Hepatocyte (in vitro differentiated cells): ENCODE measurements at regions not wholly inside any gene's neighbourhood (a gene's known extent, or its start where the extent isn't known, plus 50 kb on each side); places are given as distances from the start of the nearest gene placed in this dataset.

Experiments
- DNase-seq: peaks from one replicate; pipeline ENCODE4 v3.0.0-alpha.2; 2016; ENCODE audit warnings: low spot score
- H2AFZ ChIP-seq: fragments of 200-600 bp; sonication (generic); 2 replicates; pipeline ENCODE4 v1.6.0; 2016; ENCODE audit warnings: antibody characterized with exemption, mild to moderate bottlenecking
- H3K27ac ChIP-seq: fragments of 200-600 bp; sonication (generic); 2 replicates; pipeline ENCODE4 v1.5.1; 2016; ENCODE audit warnings: mild to moderate bottlenecking
- H3K27me3 ChIP-seq: fragments of 200-600 bp; sonication (generic); 2 replicates; pipeline ENCODE4 v1.6.1; 2016
- H3K36me3 ChIP-seq: fragments of 200-600 bp; sonication (generic); replicated peaks from 2 replicates; pipeline ENCODE4 v1.5.1; 2016; ENCODE audit warnings: low read depth; ENCODE audit not compliant: insufficient read depth
- H3K4me1 ChIP-seq: fragments of 200-600 bp; sonication (generic); 2 replicates; pipeline ENCODE4 v1.5.1; 2016; ENCODE audit warnings: mild to moderate bottlenecking, moderate library complexity; ENCODE audit not compliant: insufficient read depth
- H3K4me2 ChIP-seq: fragments of 200-600 bp; sonication (generic); 2 replicates; pipeline ENCODE4 v1.6.0; 2016
- H3K4me3 ChIP-seq: fragments of 200-600 bp; sonication (generic); 2 replicates; pipeline ENCODE4 v1.5.1; 2016; ENCODE audit warnings: mild to moderate bottlenecking
- H3K79me2 ChIP-seq: fragments of 200-600 bp; sonication (generic); 2 replicates; pipeline ENCODE4 v1.6.0; 2017; ENCODE audit warnings: mild to moderate bottlenecking
- H3K9me2 ChIP-seq: fragments of 200-600 bp; sonication (generic); replicated peaks from 2 replicates; pipeline ENCODE4 v1.6.0; 2017; ENCODE audit warnings: mild to moderate bottlenecking; ENCODE audit not compliant: insufficient read depth
- H3K9me3 ChIP-seq: fragments of 200-600 bp; sonication (generic); 2 replicates; pipeline ENCODE4 v1.5.1; 2016; ENCODE audit warnings: low read depth, mild to moderate bottlenecking
- H4K20me1 ChIP-seq: fragments of 200-600 bp; sonication (generic); 2 replicates; pipeline ENCODE4 v1.6.0; 2016; ENCODE audit warnings: mild to moderate bottlenecking; ENCODE audit not compliant: insufficient read depth, poor library complexity, severe bottlenecking
- CTCF ChIP-seq: fragments of 200-600 bp; sonication (generic); IDR thresholded peaks from 2 replicates; pipeline ENCODE4 v1.5.1; 2016; ENCODE audit warnings: antibody characterized with exemption, mild to moderate bottlenecking; ENCODE audit not compliant: poor library complexity
- EZH2 ChIP-seq: fragments of 200-600 bp; sonication (generic); IDR thresholded peaks from 2 replicates; pipeline ENCODE4 v1.6.1; 2016; ENCODE audit warnings: antibody characterized with exemption, mild to moderate bottlenecking, borderline replicate concordance
- EZH2phosphoT487 ChIP-seq: fragments of 200-600 bp; sonication (generic); IDR thresholded peaks from one replicate; pipeline ENCODE4 v1.6.1; 2018; ENCODE audit warnings: antibody characterized with exemption, mild to moderate bottlenecking, low read depth, moderate library complexity; ENCODE audit not compliant: unreplicated experiment, severe bottlenecking
- WGBS: methylation state at CpG from one replicate; pipeline ENCODE4 v1.1.6; 2016; ENCODE audit warnings: low lambda C conversion rate; ENCODE audit errors: missing lambda C conversion rate; 5-methylcytosine and 5-hydroxymethylcytosine counted together

DNA sequence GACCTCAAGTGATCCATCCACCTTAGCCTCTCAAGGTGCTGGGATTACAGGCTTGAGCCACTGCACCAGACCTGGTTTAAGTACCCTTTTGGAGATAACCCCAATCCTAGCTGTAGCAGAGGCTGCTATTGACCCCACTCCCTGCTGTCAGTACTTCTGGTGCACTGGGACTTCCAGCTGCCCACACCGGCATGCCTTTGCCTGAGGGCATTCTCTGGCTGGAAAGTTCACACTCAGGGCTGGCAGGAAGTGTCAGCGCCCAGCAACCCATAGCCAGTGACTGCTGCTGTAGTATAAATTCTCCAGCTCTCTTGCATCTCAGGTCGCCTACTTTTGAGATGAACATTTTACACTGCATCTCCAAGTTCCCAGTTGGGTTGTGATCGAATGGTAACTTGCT, 75.3 kb downstream of the UTRN start:
- H3K4me1 ChIP-seq: no peaks in the 10 kb centered on the region
- DNase-seq: no peak
- H4K20me1 ChIP-seq: peaks cover 2% of the 10 kb centered on the region
- WGBS: 77% methylated on average over 4 of the region's 4 CpGs
- H3K79me2 ChIP-seq: peaks cover 81% of the 10 kb centered on the region
- H3K36me3 ChIP-seq: no peaks in the 10 kb centered on the region
- no peak overlapping the region for H3K27ac ChIP-seq
- H3K27me3 ChIP-seq: no peaks in the 10 kb centered on the region
- TF ChIP-seq CTCF (no peak), EZH2 (no peak), EZH2phosphoT487 (no peak)
- H2AFZ ChIP-seq: no peak overlapping the region
- no peak overlapping the region for H3K4me2 ChIP-seq
- no peaks in the 10 kb centered on the region for H3K9me3 ChIP-seq
- no peaks in the 10 kb centered on the region for H3K9me2 ChIP-seq
- no peak overlapping the region for H3K4me3 ChIP-seq

DNA sequence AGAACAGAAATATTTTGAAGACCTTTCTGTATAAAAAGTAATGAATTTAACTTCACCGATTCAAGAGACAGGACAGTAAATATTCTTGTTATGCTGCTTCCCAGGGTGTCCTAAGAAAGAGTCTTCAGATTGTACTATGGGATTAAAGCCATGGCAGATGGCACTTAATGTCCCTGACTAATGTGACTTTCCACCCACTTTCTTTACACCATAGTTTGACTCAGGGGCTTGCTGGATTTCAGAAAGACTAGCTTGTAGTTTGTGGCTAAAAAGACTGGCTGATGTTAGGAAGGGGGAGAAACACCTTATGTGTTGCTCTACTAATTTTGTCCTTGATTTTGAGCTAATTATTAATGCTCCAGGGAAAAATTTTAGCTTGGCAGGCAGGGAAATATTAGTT, 75.9 kb downstream of the UTRN start:
- Histone ChIP-seq H3K79me2 (peaks cover 79% of the 10 kb centered on the region), H3K36me3 (no peaks in the 10 kb centered on the region)

GRCh38 chr6:144362042-144363018, 77.2 kb downstream of the UTRN start:
- H3K4me2 ChIP-seq: no peak overlapping the region
- no peaks in the 10 kb centered on the region for H3K36me3 ChIP-seq
- TF ChIP-seq EZH2phosphoT487 (no peak), EZH2 (no peak), CTCF (no peak)
- no peaks in the 10 kb centered on the region for H3K9me3 ChIP-seq
- H3K9me2 ChIP-seq: no peaks in the 10 kb centered on the region
- H3K4me1 ChIP-seq: no peaks in the 10 kb centered on the region
- H4K20me1 ChIP-seq: no peaks in the 10 kb centered on the region
- H3K4me3 ChIP-seq: no peak overlapping the region
- peaks cover 86% of the 10 kb centered on the region for H3K79me2 ChIP-seq
- no peak overlapping the region for H3K27ac ChIP-seq
- 94% methylated on average over 5 of the region's 5 CpGs for WGBS
- H2AFZ ChIP-seq: no peak overlapping the region
- H3K27me3 ChIP-seq: no peaks in the 10 kb centered on the region
- no peak for DNase-seq

More for the DNA sequence above, 75.9 kb downstream of the UTRN start:
- H3K27ac ChIP-seq: no peak overlapping the region
- DNase-seq: no peak
- H3K4me3 ChIP-seq: no peak overlapping the region
- no peaks in the 10 kb centered on the region for H3K9me3 ChIP-seq
- no peak overlapping the region for H2AFZ ChIP-seq
- no peaks in the 10 kb centered on the region for H3K27me3 ChIP-seq
- H3K4me2 ChIP-seq: no peak overlapping the region
- no peaks in the 10 kb centered on the region for H3K4me1 ChIP-seq
- H3K9me2 ChIP-seq: no peaks in the 10 kb centered on the region
- TF ChIP-seq EZH2: no peak
- no peak for TF ChIP-seq EZH2phosphoT487
- TF ChIP-seq CTCF: no peak
- 100% methylated on average over 1 of the region's 1 CpG for WGBS
- H4K20me1 ChIP-seq: no peaks in the 10 kb centered on the region
